GM23338 (cell line): ENCODE measurements at regions not wholly inside any gene's neighbourhood (a gene's known extent, or its start where the extent isn't known, plus 50 kb on each side); places are given as distances from the start of the nearest gene placed in this dataset.

ENCODE experiments used
- ATAC-seq: fragments of 200-7000 bp; cut with Tn5 transposase; 3 replicates; pipeline ENCODE4 v1.9.1; 2020
- DNase-seq: peaks from one replicate; pipeline ENCODE4 v3.0.0-alpha.2; 2015; ENCODE audit warnings: low spot score
- H2AFZ ChIP-seq: fragments of 200-600 bp; sonication (generic); 2 replicates; pipeline ENCODE4 v1.8.0; 2016; ENCODE audit warnings: antibody characterized with exemption, mild to moderate bottlenecking, moderate library complexity
- H3F3A ChIP-seq: fragments of 200-600 bp; sonication (generic); replicated peaks from 2 replicates; pipeline ENCODE4 v1.8.0; 2017; ENCODE audit warnings: antibody characterized with exemption, mixed run types, low read depth
- H3K27ac ChIP-seq: fragments of 200-600 bp; sonication (generic); 2 replicates; pipeline ENCODE4 v1.6.1; 2016; ENCODE audit warnings: low read depth
- H3K27me3 ChIP-seq: fragments of 200-600 bp; sonication (generic); 2 replicates; pipeline ENCODE4 v1.8.0; 2016; ENCODE audit warnings: mild to moderate bottlenecking, mixed run types, moderate library complexity; ENCODE audit not compliant: insufficient read depth
- H3K36me3 ChIP-seq: fragments of 200-600 bp; sonication (generic); 2 replicates; pipeline ENCODE4 v1.8.0; 2016; ENCODE audit warnings: mild to moderate bottlenecking; ENCODE audit not compliant: insufficient read depth
- H3K4me1 ChIP-seq: fragments of 200-600 bp; sonication (generic); 2 replicates; pipeline ENCODE4 v1.8.0; 2016; ENCODE audit warnings: mild to moderate bottlenecking, moderate library complexity; ENCODE audit not compliant: insufficient read depth
- H3K4me2 ChIP-seq: fragments of 200-600 bp; sonication (generic); 2 replicates; pipeline ENCODE4 v1.7.1; 2017; ENCODE audit warnings: mixed run types
- H3K4me3 ChIP-seq: fragments of 200-600 bp; sonication (generic); 2 replicates; pipeline ENCODE4 v1.6.1; 2016; ENCODE audit warnings: mixed run types
- H3K79me2 ChIP-seq: fragments of 200-600 bp; sonication (generic); replicated peaks from 2 replicates; pipeline ENCODE4 v1.8.0; 2017; ENCODE audit warnings: mild to moderate bottlenecking; ENCODE audit not compliant: insufficient read depth
- H3K9me2 ChIP-seq: fragments of 200-600 bp; sonication (generic); 2 replicates; pipeline ENCODE4 v1.8.0; 2017; ENCODE audit not compliant: insufficient read depth
- H4K20me1 ChIP-seq: fragments of 200-600 bp; sonication (generic); replicated peaks from 2 replicates; pipeline ENCODE4 v1.8.0; 2017; ENCODE audit warnings: mild to moderate bottlenecking; ENCODE audit not compliant: insufficient read depth
- H3K27ac Mint-ChIP-seq: 2 replicates; pipeline ENCODE4 v1.8.0; 2020; ENCODE audit warnings: inconsistent platforms, mild to moderate bottlenecking, moderate library complexity, mixed read lengths
- H3K27me3 Mint-ChIP-seq: 3 replicates; pipeline ENCODE4 v1.8.0; 2022; ENCODE audit warnings: low read depth, mild to moderate bottlenecking, moderate library complexity, mixed read lengths, inconsistent platforms; ENCODE audit not compliant: insufficient read depth, poor library complexity
- H3K36me3 Mint-ChIP-seq: 3 replicates; pipeline ENCODE4 v1.8.0; 2021; ENCODE audit warnings: low read depth, mild to moderate bottlenecking, inconsistent platforms, moderate library complexity, mixed read lengths
- H3K4me1 Mint-ChIP-seq: 3 replicates; pipeline ENCODE4 v1.8.0; 2020; ENCODE audit warnings: mild to moderate bottlenecking, inconsistent platforms, mixed read lengths
- H3K4me3 Mint-ChIP-seq: 3 replicates; pipeline ENCODE4 v1.8.0; 2021; ENCODE audit warnings: moderate library complexity, mild to moderate bottlenecking, inconsistent platforms, mixed read lengths
- H3K9me3 Mint-ChIP-seq: 3 replicates; pipeline ENCODE4 v1.8.0; 2020; ENCODE audit warnings: moderate library complexity, mild to moderate bottlenecking, inconsistent platforms, mixed read lengths
- CREB1 ChIP-seq: fragments of 250-450 bp; sonication (Bioruptor Pico); IDR thresholded peaks from 2 replicates; pipeline ENCODE4 v1.5.0; 2020; ENCODE audit warnings: low read depth, mild to moderate bottlenecking, moderate library complexity
- CTCF ChIP-seq, 2 experiments: fragments of 200-600 bp in 1 of 2; sonication (generic) in 1 of 2; conservative IDR thresholded peaks; 2 replicates each; pipeline versions ENCODE4 v1.5.1 to v1.6.1; 2016 to 2017; ENCODE audit warnings: antibody characterized with exemption in 2 of 2, low read depth in 2 of 2, mild to moderate bottlenecking in 2 of 2, moderate library complexity in 1 of 2
- POLR2AphosphoS5 ChIP-seq: IDR thresholded peaks from 2 replicates; pipeline ENCODE4 v1.6.1; 2016; ENCODE audit warnings: antibody characterized with exemption, low read depth
- REST ChIP-seq: IDR thresholded peaks from one replicate; pipeline ENCODE4 v1.6.1; 2018; ENCODE audit warnings: antibody characterized with exemption; ENCODE audit not compliant: unreplicated experiment
- STAT1 ChIP-seq: IDR thresholded peaks from one replicate; pipeline ENCODE4 v1.6.1; 2016; ENCODE audit warnings: antibody characterized with exemption; ENCODE audit not compliant: unreplicated experiment
- ZNF331 ChIP-seq: fragments of 250-450 bp; sonication (Bioruptor Pico); IDR thresholded peaks from 2 replicates; pipeline ENCODE4 v1.5.0; 2020; ENCODE audit warnings: low read depth, mild to moderate bottlenecking, moderate library complexity
- ZNF462 ChIP-seq: fragments of 250-450 bp; sonication (Bioruptor Pico); IDR thresholded peaks from 2 replicates; pipeline ENCODE4 v1.5.0; 2020; ENCODE audit warnings: mild to moderate bottlenecking, moderate library complexity

- Histone ChIP-seq H3K27me3 (no peaks in the 10 kb centered on the region), H4K20me1 (no peaks in the 10 kb centered on the region), H3K27ac (no peak overlapping the region), H3K4me2 (no peak overlapping the region), H3F3A (no peaks in the 10 kb centered on the region), H2AFZ (no peak overlapping the region), H3K79me2 (no peaks in the 10 kb centered on the region), H3K36me3 (no peaks in the 10 kb centered on the region; the same call in 1 of the 2 replicates), H3K4me3 (no peak overlapping the region), H3K4me1 (no peaks in the 10 kb centered on the region), H3K9me2 (no peaks in the 10 kb centered on the region)
- Mint-ChIP-seq H3K9me3 (peaks cover 87% of the 10 kb centered on the region), H3K27me3 (peaks cover 8% of the 10 kb centered on the region), H3K36me3 (peaks cover 13% of the 10 kb centered on the region; the same call in 2 of the 3 replicates), H3K4me1 (peaks cover 5% of the 10 kb centered on the region; the same call in 2 of the 3 replicates), H3K4me3 (no peak overlapping the region), H3K27ac (no peak overlapping the region)
- DNase-seq (no peak), ATAC-seq (no peak)
- no peak for TF ChIP-seq ZNF462 (CRISPR knock-in tag)
- no peak for TF ChIP-seq CTCF (conservative IDR thresholded peaks at IDR 0.05; ENCODE audit: low read depth in 2 of 2)
- TF ChIP-seq ZNF331 (CRISPR knock-in tag) = no peak
- no peak for TF ChIP-seq CREB1 (CRISPR knock-in tag)
- no peak for TF ChIP-seq STAT1
- TF ChIP-seq REST = no peak
- TF ChIP-seq POLR2AphosphoS5 = no peak
Measured at GRCh38 chr1:3956527-3957170, 56.6 kb upstream of the C1orf174 start.
